CD14-positive monocyte (primary cell): ENCODE measurements at regions not wholly inside any gene's neighbourhood (a gene's known extent, or its start where the extent isn't known, plus 50 kb on each side); places are given as distances from the start of the nearest gene placed in this dataset.

Source experiments
- DNase-seq, 3 donors: peaks; one replicate each; pipeline ENCODE4 v3.0.0-alpha.2; 2011 to 2022
- H2AFZ ChIP-seq: 2 replicates; pipeline ENCODE4 v1.6.0; 2012; ENCODE audit warnings: mild to moderate bottlenecking, low read depth, low read length, inconsistent platforms; ENCODE audit not compliant: insufficient read depth, poor library complexity, severe bottlenecking
- H3K27ac ChIP-seq, 2 donors: 1 replicate in 1 of 2; 2 replicates in 1 of 2; pipeline ENCODE4 v1.5.1; 2012 to 2013; ENCODE audit warnings: low read length in 2 of 2, control low read depth in 1 of 2, inconsistent platforms in 1 of 2, low read depth in 1 of 2, mild to moderate bottlenecking in 1 of 2
- H3K27me3 ChIP-seq, 2 donors: one replicate each; pipeline versions ENCODE4 v1.6.0 to v1.6.1; 2011 to 2013; ENCODE audit warnings: low read length in 2 of 2; ENCODE audit not compliant: control insufficient read depth in 2 of 2, insufficient read depth in 2 of 2
- H3K36me3 ChIP-seq, 2 donors: replicated peaks in 1 of 2; 1 replicate in 1 of 2; 2 replicates in 1 of 2; pipeline versions ENCODE4 v1.5.1 to v1.6.1; 2012 to 2013; ENCODE audit warnings: low read length in 2 of 2, control low read depth in 1 of 2, inconsistent platforms in 1 of 2, mild to moderate bottlenecking in 1 of 2; ENCODE audit not compliant: insufficient read depth in 2 of 2, control insufficient read depth in 1 of 2
- H3K4me1 ChIP-seq, 2 donors: 1 replicate in 1 of 2; 2 replicates in 1 of 2; pipeline versions ENCODE4 v1.5.1 to v1.6.1; 2012 to 2013; ENCODE audit warnings: low read length in 2 of 2, control low read depth in 1 of 2, inconsistent platforms in 1 of 2, mild to moderate bottlenecking in 1 of 2, moderate library complexity in 1 of 2; ENCODE audit not compliant: insufficient read depth in 2 of 2, control insufficient read depth in 1 of 2
- H3K4me2 ChIP-seq: replicated peaks from 2 replicates; pipeline ENCODE3; 2012; ENCODE audit warnings: low read length, moderate library complexity, mild to moderate bottlenecking; ENCODE audit not compliant: poor library complexity, severe bottlenecking; ENCODE audit errors: extremely low read depth
- H3K4me3 ChIP-seq, 3 experiments: fragments of 200-600 bp in 1 of 3; sonication (generic) in 1 of 3; replicated peaks in 1 of 3; 1 replicate in 2 of 3; 2 replicates in 1 of 3; pipeline ENCODE4 v1.5.1; 2011 to 2013; ENCODE audit warnings: low read length in 3 of 3, mild to moderate bottlenecking in 3 of 3, control low read depth in 2 of 3, low read depth in 2 of 3, inconsistent platforms in 1 of 3, moderate library complexity in 1 of 3
- H3K79me2 ChIP-seq: 2 replicates; pipeline ENCODE4 v1.6.0; 2012; ENCODE audit warnings: mild to moderate bottlenecking, control low read depth, inconsistent platforms, low read length, moderate library complexity; ENCODE audit not compliant: insufficient read depth
- H3K9ac ChIP-seq: 2 replicates; pipeline ENCODE4 v1.6.0; 2017; ENCODE audit warnings: low read length, mild to moderate bottlenecking; ENCODE audit not compliant: insufficient read depth, poor library complexity, severe bottlenecking
- H3K9me3 ChIP-seq, 2 donors: replicated peaks in 1 of 2; 1 replicate in 1 of 2; 2 replicates in 1 of 2; pipeline versions ENCODE4 v1.5.1 to v1.6.1; 2012 to 2013; ENCODE audit warnings: low read length in 2 of 2, control low read depth in 1 of 2; ENCODE audit not compliant: control insufficient read depth in 1 of 2, insufficient read depth in 1 of 2
- H4K20me1 ChIP-seq: 2 replicates; pipeline ENCODE4 v1.6.0; 2012; ENCODE audit warnings: mild to moderate bottlenecking, low read length, control low read depth, moderate library complexity; ENCODE audit not compliant: insufficient read depth
- H3K27ac Mint-ChIP-seq, 7 donors: one replicate each; pipeline ENCODE4 v1.8.0; 2020; ENCODE audit warnings: mild to moderate bottlenecking in 7 of 7, mixed read lengths in 7 of 7, moderate library complexity in 6 of 7, inconsistent platforms in 2 of 7
- H3K27me3 Mint-ChIP-seq, 3 donors: one replicate each; pipeline ENCODE4 v1.8.0; 2021 to 2022; ENCODE audit warnings: low read depth in 3 of 3, mild to moderate bottlenecking in 3 of 3, mixed read lengths in 3 of 3, moderate library complexity in 3 of 3, inconsistent platforms in 1 of 3
- H3K36me3 Mint-ChIP-seq, 2 donors: one replicate each; pipeline ENCODE4 v1.8.0; 2020; ENCODE audit warnings: mixed read lengths in 2 of 2, inconsistent platforms in 1 of 2, mild to moderate bottlenecking in 1 of 2
- H3K4me1 Mint-ChIP-seq: one replicate; pipeline ENCODE4 v1.8.0; 2020; ENCODE audit warnings: mild to moderate bottlenecking, mixed read lengths
- H3K4me3 Mint-ChIP-seq, 2 donors: one replicate each; pipeline ENCODE4 v1.8.0; 2020; ENCODE audit warnings: mild to moderate bottlenecking in 2 of 2, mixed read lengths in 2 of 2, moderate library complexity in 1 of 2
- H3K9me3 Mint-ChIP-seq, 7 donors: one replicate each; pipeline ENCODE4 v1.8.0; 2020 to 2022; ENCODE audit warnings: mixed read lengths in 7 of 7, mild to moderate bottlenecking in 6 of 7, moderate library complexity in 6 of 7, inconsistent platforms in 2 of 7
- CTCF ChIP-seq: fragments of 200-600 bp; IDR thresholded peaks from one replicate; pipeline ENCODE4 v1.8.0; 2022; ENCODE audit warnings: antibody characterized with exemption, mild to moderate bottlenecking
- WGBS: methylation state at CpG from one replicate; pipeline ENCODE4 v1.1.5; 2013; ENCODE audit warnings: missing lambda C conversion rate; ENCODE audit not compliant: insufficient coverage; 5-methylcytosine and 5-hydroxymethylcytosine counted together
- intact Hi-C, 2 donors: fragments of 100-400 bp; cut with micrococcal nuclease; formaldehyde crosslinking; loops; one replicate each; pipeline versions ENCODE4 v1.15.0 to v1.15.1; 2023

- DNase-seq: no peak
- Mint-ChIP-seq H3K4me1 (no peaks in the 10 kb centered on the region), H3K9me3 (peaks cover 0 to 8% (median 4%) of the 10 kb centered on the region in 7 donors), H3K27me3 (no peaks in the 10 kb centered on the region), H3K36me3 (no peaks in the 10 kb centered on the region), H3K27ac (no peak overlapping the region), H3K4me3 (no peak overlapping the region)
- Histone ChIP-seq H3K27ac (no peak overlapping the region), H3K9ac (no peak overlapping the region), H3K4me3 (no peak overlapping the region), H2AFZ (no peak overlapping the region), H3K9me3 (peaks cover 7 to 8% of the 10 kb centered on the region in 2 donors), H3K4me1 (no peaks in the 10 kb centered on the region), H3K27me3 (no peaks in the 10 kb centered on the region), H3K79me2 (no peaks in the 10 kb centered on the region), H3K4me2 (no peak overlapping the region), H4K20me1 (no peaks in the 10 kb centered on the region), H3K36me3 (no peaks in the 10 kb centered on the region)
- no CpG with 5 or more reads among the region's 4 CpGs for WGBS
- intact Hi-C loops: no loop called here
- no peak for TF ChIP-seq CTCF
Measured at GRCh38 chr1:188891958-188892357, 1585.7 kb downstream of the BRINP3 start.

GRCh38 chr1:188895611-188896010 is 1582.1 kb downstream of the BRINP3 start:
- WGBS: no CpG with 5 or more reads among the region's 3 CpGs
- peaks cover 0 to 8% (median 2%) of the 10 kb centered on the region in 7 donors for H3K9me3 Mint-ChIP-seq
- H3K36me3 Mint-ChIP-seq: no peaks in the 10 kb centered on the region
- no peaks in the 10 kb centered on the region for H3K79me2 ChIP-seq
- no peak for DNase-seq
- H3K4me2 ChIP-seq: no peak overlapping the region
- intact Hi-C loops: no loop called here
- H3K27me3 ChIP-seq: no peaks in the 10 kb centered on the region
- H3K27ac Mint-ChIP-seq: no peak overlapping the region
- no peaks in the 10 kb centered on the region for H4K20me1 ChIP-seq
- H3K4me3 Mint-ChIP-seq: no peak overlapping the region
- H3K36me3 ChIP-seq: no peaks in the 10 kb centered on the region
- H3K4me1 Mint-ChIP-seq: no peaks in the 10 kb centered on the region
- no peak overlapping the region for H3K9ac ChIP-seq
- H3K27me3 Mint-ChIP-seq: no peaks in the 10 kb centered on the region
- H3K4me1 ChIP-seq: no peaks in the 10 kb centered on the region
- peaks cover 0 to 5% of the 10 kb centered on the region in 2 donors for H3K9me3 ChIP-seq
- TF ChIP-seq CTCF: no peak
- no peak overlapping the region for H3K27ac ChIP-seq
- no peak overlapping the region for H2AFZ ChIP-seq
- H3K4me3 ChIP-seq: no peak overlapping the region
